ENCODE measurements at regions not wholly inside any gene's neighbourhood (a gene's known extent, or its start where the extent isn't known, plus 50 kb on each side); places are given as distances from the start of the nearest gene placed in this dataset.

DNA sequence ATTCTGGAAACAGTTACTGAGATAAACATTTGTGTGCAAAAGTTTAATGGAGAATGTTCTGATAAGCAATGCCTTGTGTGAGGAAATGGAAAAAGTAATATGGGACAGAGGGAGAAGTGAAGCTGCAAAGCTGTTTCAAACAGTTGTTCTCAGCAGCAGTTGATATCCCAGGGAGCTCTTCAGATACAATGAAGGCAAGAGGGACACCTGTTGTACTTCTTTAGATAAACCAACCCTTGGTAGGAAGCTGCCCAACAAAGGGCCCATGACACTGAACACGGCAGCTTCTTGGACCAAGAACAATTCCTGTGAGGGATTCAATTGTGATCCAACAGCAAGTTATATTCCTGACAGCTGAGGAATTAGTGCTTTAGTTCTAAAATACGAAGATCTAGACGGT is 894.3 kb upstream of the PCDH20 start:
- no peak for DNase-seq

More for the DNA sequence above, 894.3 kb upstream of the PCDH20 start:
- no peak for TF ChIP-seq CTCF (conservative IDR thresholded peaks at IDR 0.05)
- Histone ChIP-seq H3K4ac (ENCODE audit: low read depth, low read length) (no peak overlapping the region), H3K18ac (ENCODE audit: insufficient read length, low read depth, low read length) (no peak overlapping the region), H3K14ac (ENCODE audit: insufficient read depth, low read length) (no peak overlapping the region), H3K4me2 (ENCODE audit: insufficient read depth, insufficient read length, low read length) (no peak overlapping the region), H3K4me1 (ENCODE audit: insufficient read depth, low read length) (no peaks in the 10 kb centered on the region), H3K79me1 (ENCODE audit: insufficient read depth, low read depth, low read length, poor library complexity, severe bottlenecking) (no peaks in the 10 kb centered on the region), H3T11ph (ENCODE audit: low read length) (no peak overlapping the region), H3K27ac (ENCODE audit: insufficient read length, low read depth, low read length) (no peak overlapping the region), H4K91ac (ENCODE audit: insufficient read length, low read depth, low read length) (no peak overlapping the region), H3K56ac (ENCODE audit: insufficient read length, low read depth, low read length) (no peak overlapping the region), H2BK20ac (ENCODE audit: low read depth, low read length, poor library complexity, severe bottlenecking) (no peak overlapping the region), H4K8ac (replicated peaks; ENCODE audit: insufficient read length, low read depth, low read length) (no peak overlapping the region), H3K9me3 (ENCODE audit: control insufficient read depth, low read depth, low read length) (no peaks in the 10 kb centered on the region), H3K27me3 (ENCODE audit: insufficient read depth, low read length) (no peaks in the 10 kb centered on the region), H2AK5ac (ENCODE audit: insufficient read length, low read length) (no peak overlapping the region), H4K5ac (ENCODE audit: insufficient read length, low read depth, low read length) (no peak overlapping the region), H2BK5ac (ENCODE audit: insufficient read length, low read length) (no peak overlapping the region), H2BK12ac (ENCODE audit: insufficient read length, low read depth, low read length) (no peak overlapping the region), H3K23me2 (ENCODE audit: insufficient read length, low read depth, low read length, poor library complexity, severe bottlenecking) (no peaks in the 10 kb centered on the region), H3K9ac (ENCODE audit: extremely low read depth, insufficient read length, low read length) (no peak overlapping the region), H2AFZ (ENCODE audit: low read length) (no peak overlapping the region), H2BK120ac (ENCODE audit: low read depth, low read length, poor library complexity, severe bottlenecking) (no peak overlapping the region), H3K23ac (ENCODE audit: insufficient read length, low read depth, low read length) (no peak overlapping the region), H3K79me2 (ENCODE audit: insufficient read depth, low read length) (no peaks in the 10 kb centered on the region), H4K20me1 (ENCODE audit: control insufficient read depth, insufficient read depth, insufficient read length) (no peaks in the 10 kb centered on the region), H2BK15ac (ENCODE audit: low read depth, low read length) (no peak overlapping the region)
- Mint-ChIP-seq H3K27me3 (ENCODE audit: low read depth) (no peaks in the 10 kb centered on the region; the same call in 1 of the 2 replicates), H3K4me1 (peaks cover 0 to 4% of the 10 kb centered on the region in 2 experiments; a peak in 2 of 4 replicates), H3K27ac (no peak overlapping the region), H3K4me3 (no peak overlapping the region), H3K9me3 (peaks cover 3% of the 10 kb centered on the region in 2 experiments; a peak in 2 of 5 replicates), H3K36me3 (ENCODE audit: insufficient read depth in 1 of 3, low read depth in 3 of 3) (no peaks in the 10 kb centered on the region; a peak in 1 of 7 replicates)
- no CpG with 5 or more reads among the region's 3 CpGs for WGBS (ENCODE audit: extremely low coverage, insufficient read length, low lambda C conversion rate)
